ENCODE measurements at regions not wholly inside any gene's neighbourhood (a gene's known extent, or its start where the extent isn't known, plus 50 kb on each side); places are given as distances from the start of the nearest gene placed in this dataset.

- CTCF ChIA-PET, result no interaction called here
- in situ Hi-C loops (cut with HindIII; ENCODE audit: low pct_unique_long_range_greater_than_20kb, low sequenced_read_pairs), result no loop called here
- POLR2A ChIA-PET, result no interaction called here
- H3K9me3 ChIP-seq (ENCODE audit: control insufficient read depth, insufficient read depth, low read depth, low read length), result no peaks in the 10 kb centered on the region
- no peaks in the 10 kb centered on the region; the same call in 1 of the 2 replicates for H3K27me3 ChIP-seq (ENCODE audit: control insufficient read depth, insufficient read depth, low read length)
- H3K27ac ChIP-seq (ENCODE audit: low read length), result no peak overlapping the region
- intact Hi-C loops (cut with micrococcal nuclease; ENCODE audit: unreplicated experiment), result loop anchor here (10.0 kb wide), 1 partner anchor 84 kb away; no protein-coding TSS in a partner anchor
- H3K4me3 ChIP-seq (ENCODE audit: low read depth in 2 of 2, low read length in 2 of 2), result no peak overlapping the region
- H3K4me1 ChIP-seq (ENCODE audit: control insufficient read depth, insufficient read depth, low read length), result 0 out of 2 replicates have a peak, but pooled peaks cover 4% of the 10 kb centered on the region
- DNase-seq (ENCODE audit: low read depth, low spot score), result peak; percentile 38
- peak; percentile 96 for ATAC-seq
- TF ChIP-seq CTCF (IDR thresholded peaks at IDR 0.05), result peak; percentile 78
- TF ChIP-seq POLR2AphosphoS5 (IDR thresholded peaks at IDR 0.05; ENCODE audit: low read depth, low read length), result no peak
- no TSS peak for BruUV-seq (replicated peaks)
- H3K36me3 ChIP-seq (ENCODE audit: control insufficient read depth, insufficient read depth, low read length), result no peaks in the 10 kb centered on the region
These were observed 120.0 kb downstream of the SETD4 start for GRCh38 chr21:35940074-35940927.

- intact Hi-C loops (cut with micrococcal nuclease; ENCODE audit: unreplicated experiment) (no loop called here), in situ Hi-C loops (cut with HindIII; ENCODE audit: low pct_unique_long_range_greater_than_20kb, low sequenced_read_pairs) (no loop called here)
- TF ChIP-seq TCF7L2 (IDR thresholded peaks at IDR 0.05; ENCODE audit: low read depth, low read length) (no peak), REST (IDR thresholded peaks at IDR 0.05; ENCODE audit: insufficient read depth in 1 of 2, low read depth in 2 of 2, low read length in 1 of 2) (no peak), SIN3A (IDR thresholded peaks at IDR 0.05; ENCODE audit: borderline replicate concordance, insufficient read depth, low read depth, low read length) (no peak), POLR2AphosphoS5 (IDR thresholded peaks at IDR 0.05; ENCODE audit: low read depth, low read length) (no peak), CTCF (IDR thresholded peaks at IDR 0.05) (no peak)
- ATAC-seq (no peak), DNase-seq (ENCODE audit: low read depth, low spot score) (no peak)
- POLR2A ChIA-PET, result no interaction called here
- H3K4me1 ChIP-seq (ENCODE audit: control insufficient read depth, insufficient read depth, low read length), result 0 out of 2 replicates have a peak, but pooled peaks cover 4% of the 10 kb centered on the region
- no TSS peak for BruUV-seq (replicated peaks)
- no peaks in the 10 kb centered on the region; the same call in none of the 2 replicates for H3K27me3 ChIP-seq (ENCODE audit: control insufficient read depth, insufficient read depth, low read length)
- H3K36me3 ChIP-seq (ENCODE audit: control insufficient read depth, insufficient read depth, low read length), result no peaks in the 10 kb centered on the region
- no peak overlapping the region for H3K27ac ChIP-seq (ENCODE audit: low read length)
- H3K9me3 ChIP-seq (ENCODE audit: control insufficient read depth, insufficient read depth, low read depth, low read length), result no peaks in the 10 kb centered on the region
- H3K4me3 ChIP-seq (ENCODE audit: low read depth in 2 of 2, low read length in 2 of 2), result no peak overlapping the region
- CTCF ChIA-PET, result no interaction called here
These were observed 121.9 kb downstream of the SETD4 start for GRCh38 chr21:35938446-35938845.
